ENCODE measurements at regions not wholly inside any gene's neighbourhood (a gene's known extent, or its start where the extent isn't known, plus 50 kb on each side); places are given as distances from the start of the nearest gene placed in this dataset.

DNA sequence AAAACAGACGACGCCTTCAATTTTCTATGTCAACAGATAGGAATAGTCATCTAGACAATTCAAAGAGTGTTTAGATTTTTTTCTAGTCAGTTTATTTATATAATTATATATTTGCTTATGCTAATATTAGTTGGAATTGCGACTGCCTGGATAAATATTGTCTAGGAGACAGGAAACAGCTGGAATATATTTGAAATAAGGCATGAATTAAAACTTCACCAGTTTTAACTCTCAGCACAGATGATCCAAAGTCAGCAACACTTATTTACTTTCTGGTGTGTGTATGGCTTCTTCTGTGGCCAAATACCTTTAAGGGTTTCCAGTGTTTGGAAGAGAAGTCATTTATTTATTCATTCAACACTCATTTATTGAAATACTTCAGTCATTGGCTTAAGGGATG is 1215.4 kb upstream of the USP15 start:
- no peaks in the 10 kb centered on the region for H3K27me3 Mint-ChIP-seq

DNA sequence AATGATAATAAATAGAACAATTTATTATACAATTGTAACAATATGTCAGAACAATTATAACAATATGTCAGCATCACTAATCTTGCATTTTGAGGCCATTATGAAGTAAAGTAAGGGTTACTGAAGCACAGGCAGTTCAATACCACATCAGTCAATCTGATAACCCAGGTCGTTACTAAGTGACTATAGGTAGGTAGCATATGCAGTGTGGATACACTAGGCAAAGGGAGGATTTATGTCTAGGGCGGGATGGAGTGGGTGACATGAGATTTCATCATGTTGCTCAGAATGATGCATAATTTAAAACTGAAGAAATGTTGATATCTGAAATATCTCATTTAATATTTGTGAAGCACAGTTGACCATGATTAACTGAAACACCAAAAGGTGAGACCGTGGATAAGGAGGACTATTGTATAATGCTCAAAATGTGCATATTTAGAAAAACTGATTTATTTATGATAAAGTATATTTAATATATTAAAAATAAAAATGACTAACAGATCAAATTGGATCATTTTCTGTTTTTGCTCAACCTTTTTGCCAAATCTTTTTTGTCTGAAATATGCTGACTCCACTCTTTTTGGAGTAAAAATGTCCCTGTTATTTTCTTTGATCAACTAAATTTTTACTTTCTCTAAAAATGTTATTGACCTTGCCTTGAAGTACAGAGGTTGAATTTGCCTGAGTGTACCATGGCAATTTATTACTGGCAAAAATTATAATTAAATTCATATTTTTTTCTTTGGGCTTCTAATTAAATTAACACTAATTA is 1189.4 kb upstream of the USP15 start:
- H3K9me3 Mint-ChIP-seq: peaks cover 2% of the 10 kb centered on the region
- ChIA-PET CTCF (no interaction called here), POLR2A (no interaction called here)
- intact Hi-C loops (cut with micrococcal nuclease): no loop called here
- DNase-seq: no peak
- H3K27ac Mint-ChIP-seq: no peak overlapping the region
- H3K4me1 Mint-ChIP-seq (ENCODE audit: low read depth): no peaks in the 10 kb centered on the region
- no peak overlapping the region for H3K4me3 Mint-ChIP-seq
- ATAC-seq: no peak
- no peaks in the 10 kb centered on the region for H3K27me3 Mint-ChIP-seq
- H3K36me3 Mint-ChIP-seq (ENCODE audit: low read depth): no peaks in the 10 kb centered on the region
- no peak for TF ChIP-seq CTCF (IDR thresholded peaks at IDR 0.05)

More for the DNA sequence above, 1215.4 kb upstream of the USP15 start:
- DNase-seq (no peak), ATAC-seq (no peak)
- H3K27ac Mint-ChIP-seq: no peak overlapping the region
- TF ChIP-seq CTCF (IDR thresholded peaks at IDR 0.05): no peak
- ChIA-PET CTCF (no interaction called here), POLR2A (no interaction called here)
- H3K36me3 Mint-ChIP-seq (ENCODE audit: low read depth): no peaks in the 10 kb centered on the region
- intact Hi-C loops (cut with micrococcal nuclease): no loop called here
- H3K4me1 Mint-ChIP-seq (ENCODE audit: low read depth): no peaks in the 10 kb centered on the region
- H3K9me3 Mint-ChIP-seq: peaks cover 3% of the 10 kb centered on the region
- H3K4me3 Mint-ChIP-seq: no peak overlapping the region

DNA sequence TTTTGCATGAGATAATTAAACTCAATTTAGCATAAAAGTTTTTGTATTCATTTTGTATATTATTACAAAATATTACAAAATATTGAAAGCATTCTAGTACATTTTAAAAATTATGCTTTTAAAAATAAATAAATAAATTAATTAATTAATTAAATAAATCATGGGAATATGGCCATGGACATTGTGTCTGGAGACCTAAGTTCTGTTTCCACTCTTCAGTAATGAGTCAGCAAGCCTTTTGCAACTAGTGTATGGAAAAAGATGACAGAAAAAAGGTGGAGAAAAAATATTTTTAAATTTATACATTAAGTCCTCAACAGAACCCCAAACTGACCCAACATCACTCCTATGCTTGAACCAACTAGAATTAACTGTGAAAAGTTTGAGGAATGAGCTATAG is 1187.5 kb upstream of the USP15 start:
- ATAC-seq (no peak), DNase-seq (no peak)
- H3K9me3 Mint-ChIP-seq: peaks cover 2% of the 10 kb centered on the region
- H3K4me1 Mint-ChIP-seq (ENCODE audit: low read depth): no peaks in the 10 kb centered on the region
- no peak overlapping the region for H3K4me3 Mint-ChIP-seq
- CTCF ChIA-PET: no interaction called here
- intact Hi-C loops (cut with micrococcal nuclease): no loop called here
- POLR2A ChIA-PET: no interaction called here
- H3K36me3 Mint-ChIP-seq (ENCODE audit: low read depth): no peaks in the 10 kb centered on the region
- TF ChIP-seq CTCF (IDR thresholded peaks at IDR 0.05): no peak
- H3K27me3 Mint-ChIP-seq: no peaks in the 10 kb centered on the region
- H3K27ac Mint-ChIP-seq: no peak overlapping the region

DNA sequence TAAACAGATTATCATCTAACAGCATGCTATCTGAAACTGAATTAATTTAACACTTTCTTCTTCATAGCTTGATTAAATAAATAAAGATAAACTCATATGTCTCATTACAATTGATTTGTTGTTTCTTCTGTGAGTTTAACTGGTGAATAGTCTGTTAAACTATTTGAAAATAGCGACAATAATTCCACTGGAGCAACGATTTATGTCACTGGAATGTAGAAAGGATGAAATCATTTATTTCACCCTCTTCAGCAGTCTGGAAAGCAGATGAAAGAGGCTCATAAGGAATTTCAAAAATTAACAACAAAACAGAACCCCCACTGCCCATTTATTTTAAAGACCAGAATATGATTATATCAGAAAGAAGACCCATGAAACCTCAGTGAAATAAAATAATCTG is 1165.1 kb upstream of the USP15 start:
- DNase-seq: no peak
- Mint-ChIP-seq H3K9me3 (peaks cover 6% of the 10 kb centered on the region), H3K4me3 (no peak overlapping the region), H3K4me1 (ENCODE audit: low read depth) (no peaks in the 10 kb centered on the region), H3K36me3 (ENCODE audit: low read depth) (no peaks in the 10 kb centered on the region), H3K27me3 (no peaks in the 10 kb centered on the region), H3K27ac (no peak overlapping the region)
- TF ChIP-seq CTCF (IDR thresholded peaks at IDR 0.05): no peak
- intact Hi-C loops (cut with micrococcal nuclease): no loop called here
- ChIA-PET POLR2A (no interaction called here), CTCF (no interaction called here)
- ATAC-seq: no peak

DNA sequence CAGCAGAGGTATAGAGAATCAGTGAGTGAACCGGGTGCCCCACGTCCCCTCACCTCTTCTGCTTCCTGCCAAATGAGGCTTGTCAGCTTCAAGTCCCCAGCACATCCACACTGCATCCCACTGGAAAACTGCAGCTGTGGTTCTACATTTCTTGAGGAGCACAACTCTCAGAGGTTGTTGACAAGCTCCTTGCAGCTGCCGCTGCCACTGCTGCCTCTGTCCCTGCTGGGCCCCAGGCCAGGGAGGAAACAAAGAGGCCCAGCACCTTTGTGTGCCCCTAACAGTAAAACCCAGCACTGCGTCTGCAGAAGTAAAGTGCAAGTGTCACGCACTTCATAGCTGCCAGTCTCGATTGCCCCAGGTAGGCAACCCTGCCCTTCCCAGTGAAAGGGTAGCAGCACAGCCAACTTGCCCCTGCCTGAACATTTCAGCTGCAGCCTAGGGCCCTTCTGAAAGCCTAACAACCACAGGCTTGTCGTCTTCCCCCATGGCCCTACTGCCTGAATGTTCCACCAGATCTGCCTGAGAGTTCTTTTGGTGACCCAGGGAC is 1162.1 kb upstream of the USP15 start:
- ChIA-PET CTCF (no interaction called here), POLR2A (no interaction called here)
- H3K9me3 Mint-ChIP-seq: peaks cover 6% of the 10 kb centered on the region
- DNase-seq (no peak), ATAC-seq (no peak)
- intact Hi-C loops (cut with micrococcal nuclease): no loop called here
- H3K36me3 Mint-ChIP-seq (ENCODE audit: low read depth): no peaks in the 10 kb centered on the region
- H3K4me3 Mint-ChIP-seq: no peak overlapping the region
- H3K27me3 Mint-ChIP-seq: no peaks in the 10 kb centered on the region
- TF ChIP-seq CTCF (IDR thresholded peaks at IDR 0.05): no peak
- H3K27ac Mint-ChIP-seq: no peak overlapping the region
- no peaks in the 10 kb centered on the region for H3K4me1 Mint-ChIP-seq (ENCODE audit: low read depth)
